GM12878 (cell line): ENCODE measurements at regions not wholly inside any gene's neighbourhood (a gene's known extent, or its start where the extent isn't known, plus 50 kb on each side); places are given as distances from the start of the nearest gene placed in this dataset.
"Not testable (repeated sequence)": the region's sequence is repeated elsewhere in the genome, so short reads cannot be mapped to it uniquely, and the experiment has no call there.

Experiments used
- ATAC-seq: fragments of 200-7000 bp; cut with Tn5 transposase; 3 replicates; pipeline ENCODE4 v1.9.1; 2020; ENCODE audit warnings: mild to moderate bottlenecking, moderate library complexity
- BruUV-seq: library from RNA; stranded (reverse); fragments of 400-500 nt; replicated peaks from 2 replicates; lab custom pipeline; 2021; lab: Mats Ljungman, UMichigan
- CTCF ChIA-PET: fragments of 300-600 bp; sonication (Branson Sonifier 250); formaldehyde crosslinking; extraction: SDS; loops from one replicate; lab custom pipeline; 2021; ENCODE audit warnings: inconsistent platforms; lab: Yijun Ruan, JAX
- POLR2A ChIA-PET: fragments of 350-600 bp; formaldehyde crosslinking; extraction: SDS; loops from one replicate; lab custom pipeline; 2021; ENCODE audit warnings: inconsistent platforms; lab: Charles Lee
- RAD21 ChIA-PET: fragments of 300-600 bp; sonication (Branson Sonifier 250); formaldehyde crosslinking; loops from one replicate; lab custom pipeline; 2023; ENCODE audit warnings: antibody characterized with exemption; ENCODE audit not compliant: unreplicated experiment; lab: Charles Lee
- SMC1A ChIA-PET: fragments of 300-600 bp; sonication (Branson Sonifier 250); formaldehyde crosslinking; loops from one replicate; lab custom pipeline; 2023; ENCODE audit not compliant: unreplicated experiment, uncharacterized antibody; lab: Charles Lee
- DNase-seq: peaks from one replicate; pipeline ENCODE4 v3.0.0-alpha.2; 2011; ENCODE audit warnings: low read depth, low spot score
- FAIRE-seq: peaks from 3 replicates; lab custom pipeline; 2011; peaks lifted over from hg19 to GRCh38; lab: Jason Lieb, UNC
- H2AFZ ChIP-seq: 2 replicates; pipeline ENCODE4 v1.6.0; 2011; ENCODE audit warnings: low read depth, low read length, control low read depth; ENCODE audit not compliant: control insufficient read depth
- H3K27ac ChIP-seq: 2 replicates; pipeline ENCODE4 v1.5.1; 2011; ENCODE audit warnings: control low read depth; ENCODE audit not compliant: control insufficient read depth, insufficient read depth
- H3K27me3 ChIP-seq, 2 experiments: replicated peaks in 1 of 2; 2 replicates each; pipeline versions ENCODE4 v1.6.0 to v1.6.1; 2011; ENCODE audit warnings: low read length in 1 of 2; ENCODE audit not compliant: control insufficient read depth in 2 of 2, insufficient read depth in 2 of 2
- H3K36me3 ChIP-seq, 2 experiments: 2 replicates each; pipeline ENCODE4 v1.5.1; 2011; ENCODE audit warnings: low read length in 1 of 2; ENCODE audit not compliant: control insufficient read depth in 2 of 2, insufficient read depth in 2 of 2
- H3K4me1 ChIP-seq: 2 replicates; pipeline ENCODE4 v1.6.1; 2011; ENCODE audit warnings: mild to moderate bottlenecking, low read length, moderate library complexity, mixed read lengths; ENCODE audit not compliant: control insufficient read depth, insufficient read depth
- H3K4me2 ChIP-seq: 2 replicates; pipeline ENCODE4 v1.6.0; 2011; ENCODE audit warnings: control low read depth; ENCODE audit not compliant: control insufficient read depth, insufficient read depth
- H3K4me3 ChIP-seq: fragments of 200-600 bp; sonication (generic); 2 replicates; pipeline ENCODE4 v1.5.1; 2016
- H3K79me2 ChIP-seq: 2 replicates; pipeline ENCODE4 v1.6.0; 2011; ENCODE audit warnings: low read length; ENCODE audit not compliant: control insufficient read depth, insufficient read depth
- H3K9ac ChIP-seq: 2 replicates; pipeline ENCODE4 v1.8.0; 2011; ENCODE audit warnings: low read length, control low read depth, mixed read lengths; ENCODE audit not compliant: control insufficient read depth, insufficient read depth
- H3K9me3 ChIP-seq: replicated peaks from 3 replicates; pipeline ENCODE4 v1.5.1; 2011; ENCODE audit warnings: mild to moderate bottlenecking, low read length; ENCODE audit not compliant: control insufficient read depth, insufficient read depth
- H4K20me1 ChIP-seq: 2 replicates; pipeline ENCODE4 v1.6.0; 2011; ENCODE audit not compliant: control insufficient read depth, insufficient read depth
- TCF12 ChIP-seq: IDR thresholded peaks from 2 replicates; pipeline ENCODE4 v1.6.1; 2011; ENCODE audit warnings: low read depth, mild to moderate bottlenecking, low read length
- WGBS: methylation state at CpG from one replicate; pipeline ENCODE4 v1.1.6; 2016; ENCODE audit warnings: low lambda C conversion rate; ENCODE audit not compliant: insufficient replicate concordance, insufficient coverage; ENCODE audit errors: missing lambda C conversion rate; 5-methylcytosine and 5-hydroxymethylcytosine counted together
- in situ Hi-C: fragments of 300-500 bp; cut with MboI; formaldehyde crosslinking; loops from 9 replicates; pipeline ENCODE4 v1.14.3; 2018; ENCODE audit warnings: mixed read lengths
- intact Hi-C: fragments of 100-400 bp; cut with micrococcal nuclease; formaldehyde crosslinking; loops from one replicate; pipeline ENCODE4 v1.14.2; 2022; ENCODE audit not compliant: unreplicated experiment
- TF ChIP-seq, protein P1 (sequence below): fragments of 450-650 bp; IDR thresholded peaks from 2 replicates; pipeline ENCODE4 v1.6.1; 2017; ENCODE audit warnings: mild to moderate bottlenecking, low read depth, inconsistent platforms; ENCODE audit not compliant: poor library complexity, severe bottlenecking

DNA sequence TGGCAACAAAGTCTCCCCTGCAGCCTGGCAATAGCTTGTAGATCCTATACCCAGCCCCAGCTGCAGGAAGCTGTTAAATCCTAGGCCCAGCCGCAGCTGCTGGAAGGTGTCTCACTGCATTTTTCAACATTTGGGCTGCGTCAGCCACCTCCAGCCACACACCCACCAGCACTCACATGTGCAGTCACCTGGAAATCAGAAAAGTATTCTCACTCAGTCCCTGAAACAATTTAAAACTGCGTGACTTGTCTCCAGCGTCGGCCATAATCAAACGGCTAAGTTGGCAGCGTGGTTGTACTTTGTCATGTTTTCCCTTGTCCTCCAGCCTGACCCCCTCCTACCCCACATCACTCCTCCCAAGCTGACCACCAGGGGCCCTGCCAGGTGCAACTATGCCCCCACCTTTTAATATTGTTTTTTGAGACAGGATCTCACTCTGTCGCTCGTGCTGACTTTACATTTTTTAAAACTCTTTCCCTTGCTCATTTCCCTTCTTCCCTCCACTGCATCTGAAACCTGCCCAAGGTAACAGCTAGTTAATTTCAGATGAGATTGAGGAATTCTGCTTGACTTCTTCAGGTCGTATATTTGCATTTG, 97.2 kb upstream of the FRG1 start:
- ChIA-PET SMC1A (no interaction called here), RAD21 (no interaction called here), CTCF (no interaction called here), POLR2A (no interaction called here)
- DNase-seq (no peak), ATAC-seq (no peak), FAIRE-seq (no peak)
- 64% methylated on average over 10 of the region's 10 CpGs for WGBS
- no peak overlapping the region for H3K4me2 ChIP-seq
- no peak overlapping the region for H2AFZ ChIP-seq
- H3K4me3 ChIP-seq, result no peak overlapping the region
- no peaks in the 10 kb centered on the region for H3K36me3 ChIP-seq
- H3K79me2 ChIP-seq, result no peaks in the 10 kb centered on the region
- in situ Hi-C loops, result no loop called here
- H4K20me1 ChIP-seq, result no peaks in the 10 kb centered on the region
- peaks cover 2% of the 10 kb centered on the region; the same call in 2 of the 3 replicates for H3K9me3 ChIP-seq
- H3K9ac ChIP-seq, result no peak overlapping the region
- intact Hi-C loops, result no loop called here
- no peak for TF ChIP-seq TCF12
- H3K27me3 ChIP-seq, result no peaks in the 10 kb centered on the region
- no peaks in the 10 kb centered on the region for H3K4me1 ChIP-seq
- no TSS peak for BruUV-seq
- no peak overlapping the region for H3K27ac ChIP-seq

DNA sequence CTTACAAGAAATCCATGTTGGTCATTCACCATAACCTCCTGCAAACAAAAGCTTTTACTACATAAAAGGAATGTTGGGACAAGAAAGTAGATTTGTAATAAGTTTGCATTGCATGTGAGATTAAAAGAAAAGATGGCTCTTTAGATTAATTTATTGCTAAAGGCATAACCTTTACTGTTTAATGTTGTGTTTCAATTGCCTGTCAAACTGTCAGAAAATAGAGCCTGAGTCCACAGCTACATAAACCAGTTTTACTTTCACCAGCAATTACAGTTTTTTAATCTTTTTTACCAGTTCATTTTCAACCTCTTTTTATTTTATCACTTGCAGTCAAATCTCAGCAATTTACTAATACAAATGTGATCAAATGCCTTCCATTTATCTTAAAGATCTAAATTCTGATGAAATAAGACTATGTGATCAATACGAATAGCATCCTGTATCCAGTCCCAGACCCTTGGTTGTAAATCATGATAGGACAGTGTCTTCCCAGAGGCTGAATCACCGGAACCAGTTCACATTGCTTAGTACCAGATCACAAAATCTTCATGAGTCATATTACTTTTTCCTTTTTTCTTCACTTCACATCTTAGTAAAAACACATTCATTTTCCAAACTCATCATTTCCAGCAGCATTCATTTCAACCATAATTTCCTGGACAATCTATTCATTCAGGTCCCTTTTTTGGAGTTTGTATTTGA, 95.4 kb upstream of the FRG1 start:
- CTCF ChIA-PET, result no interaction called here
- RAD21 ChIA-PET, result no interaction called here
- Histone ChIP-seq H3K4me3 (no peak overlapping the region), H3K36me3 (no peaks in the 10 kb centered on the region), H3K79me2 (no peaks in the 10 kb centered on the region)
- no peak for ATAC-seq
- SMC1A ChIA-PET, result no interaction called here
- intact Hi-C loops, result no loop called here
- TF ChIP-seq, protein P1, sequence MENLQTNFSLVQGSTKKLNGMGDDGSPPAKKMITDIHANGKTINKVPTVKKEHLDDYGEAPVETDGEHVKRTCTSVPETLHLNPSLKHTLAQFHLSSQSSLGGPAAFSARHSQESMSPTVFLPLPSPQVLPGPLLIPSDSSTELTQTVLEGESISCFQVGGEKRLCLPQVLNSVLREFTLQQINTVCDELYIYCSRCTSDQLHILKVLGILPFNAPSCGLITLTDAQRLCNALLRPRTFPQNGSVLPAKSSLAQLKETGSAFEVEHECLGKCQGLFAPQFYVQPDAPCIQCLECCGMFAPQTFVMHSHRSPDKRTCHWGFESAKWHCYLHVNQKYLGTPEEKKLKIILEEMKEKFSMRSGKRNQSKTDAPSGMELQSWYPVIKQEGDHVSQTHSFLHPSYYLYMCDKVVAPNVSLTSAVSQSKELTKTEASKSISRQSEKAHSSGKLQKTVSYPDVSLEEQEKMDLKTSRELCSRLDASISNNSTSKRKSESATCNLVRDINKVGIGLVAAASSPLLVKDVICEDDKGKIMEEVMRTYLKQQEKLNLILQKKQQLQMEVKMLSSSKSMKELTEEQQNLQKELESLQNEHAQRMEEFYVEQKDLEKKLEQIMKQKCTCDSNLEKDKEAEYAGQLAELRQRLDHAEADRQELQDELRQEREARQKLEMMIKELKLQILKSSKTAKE, result no peak
- TF ChIP-seq, all 136 proteins: peak for 0
- no peak overlapping the region for H3K27ac ChIP-seq
- H3K27me3 ChIP-seq, result no peaks in the 10 kb centered on the region
- peaks cover 2% of the 10 kb centered on the region; the same call in 2 of the 3 replicates for H3K9me3 ChIP-seq
- in situ Hi-C loops, result no loop called here
- no peak overlapping the region for H3K9ac ChIP-seq
- WGBS, result 56% methylated on average over 2 of the region's 2 CpGs
- FAIRE-seq (no peak), DNase-seq (no peak)
- BruUV-seq, result no TSS peak
- no peaks in the 10 kb centered on the region for H4K20me1 ChIP-seq
- no peak overlapping the region for H2AFZ ChIP-seq
- H3K4me2 ChIP-seq, result no peak overlapping the region
- POLR2A ChIA-PET, result no interaction called here
- H3K4me1 ChIP-seq, result no peaks in the 10 kb centered on the region

DNA sequence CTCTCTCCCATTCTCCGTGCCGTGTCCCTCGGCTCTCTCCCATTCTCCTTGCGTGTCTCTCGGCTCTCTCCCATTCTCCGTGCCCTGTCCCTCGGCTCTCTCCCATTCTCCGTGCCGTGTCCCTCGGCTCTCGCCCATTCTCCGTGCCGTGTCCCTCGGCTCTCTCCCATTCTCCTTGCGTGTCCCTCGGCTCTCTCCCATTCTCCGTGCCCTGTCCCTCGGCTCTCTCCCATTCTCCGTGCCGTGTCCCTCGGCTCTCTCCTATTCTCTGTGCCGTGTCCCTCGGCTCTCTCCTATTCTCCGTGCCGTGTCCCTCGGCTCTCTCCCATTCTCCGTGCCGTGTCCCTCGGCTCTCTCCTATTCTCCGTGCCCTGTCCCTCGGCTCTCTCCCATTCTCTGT, 94.6 kb upstream of the FRG1 start:
- H3K4me2 ChIP-seq, H3K79me2 ChIP-seq, H3K27me3 ChIP-seq, DNase-seq, H3K4me1 ChIP-seq, POLR2A ChIA-PET, H4K20me1 ChIP-seq, CTCF ChIA-PET, BruUV-seq, H3K27ac ChIP-seq, H3K9me3 ChIP-seq, RAD21 ChIA-PET, H3K9ac ChIP-seq, H2AFZ ChIP-seq, SMC1A ChIA-PET, ATAC-seq, in situ Hi-C loops, H3K4me3 ChIP-seq, H3K36me3 ChIP-seq, intact Hi-C loops: not testable (repeated sequence)
- 94% methylated on average over 30 of the region's 31 CpGs for WGBS
- peak; percentile 66 for FAIRE-seq
